GM12878 (cell line): ENCODE measurements at regions not wholly inside any gene's neighbourhood (a gene's known extent, or its start where the extent isn't known, plus 50 kb on each side); places are given as distances from the start of the nearest gene placed in this dataset.
"Not testable (repeated sequence)": the region's sequence is repeated elsewhere in the genome, so short reads cannot be mapped to it uniquely, and the experiment has no call there.

Source experiments
- ATAC-seq: fragments of 200-7000 bp; cut with Tn5 transposase; 3 replicates; pipeline ENCODE4 v1.9.1; 2020; ENCODE audit warnings: mild to moderate bottlenecking, moderate library complexity
- BruUV-seq: library from RNA; stranded (reverse); fragments of 400-500 nt; replicated peaks from 2 replicates; lab custom pipeline; 2021; lab: Mats Ljungman, UMichigan
- CTCF ChIA-PET: fragments of 300-600 bp; sonication (Branson Sonifier 250); formaldehyde crosslinking; extraction: SDS; loops from one replicate; lab custom pipeline; 2021; ENCODE audit warnings: inconsistent platforms; lab: Yijun Ruan, JAX
- POLR2A ChIA-PET: fragments of 350-600 bp; formaldehyde crosslinking; extraction: SDS; loops from one replicate; lab custom pipeline; 2021; ENCODE audit warnings: inconsistent platforms; lab: Charles Lee
- RAD21 ChIA-PET: fragments of 300-600 bp; sonication (Branson Sonifier 250); formaldehyde crosslinking; loops from one replicate; lab custom pipeline; 2023; ENCODE audit warnings: antibody characterized with exemption; ENCODE audit not compliant: unreplicated experiment; lab: Charles Lee
- SMC1A ChIA-PET: fragments of 300-600 bp; sonication (Branson Sonifier 250); formaldehyde crosslinking; loops from one replicate; lab custom pipeline; 2023; ENCODE audit not compliant: unreplicated experiment, uncharacterized antibody; lab: Charles Lee
- DNase-seq: peaks from one replicate; pipeline ENCODE4 v3.0.0-alpha.2; 2011; ENCODE audit warnings: low read depth, low spot score
- FAIRE-seq: peaks from 3 replicates; lab custom pipeline; 2011; peaks lifted over from hg19 to GRCh38; lab: Jason Lieb, UNC
- H2AFZ ChIP-seq: 2 replicates; pipeline ENCODE4 v1.6.0; 2011; ENCODE audit warnings: low read depth, low read length, control low read depth; ENCODE audit not compliant: control insufficient read depth
- H3K27ac ChIP-seq: 2 replicates; pipeline ENCODE4 v1.5.1; 2011; ENCODE audit warnings: control low read depth; ENCODE audit not compliant: control insufficient read depth, insufficient read depth
- H3K27me3 ChIP-seq, 2 experiments: replicated peaks in 1 of 2; 2 replicates each; pipeline versions ENCODE4 v1.6.0 to v1.6.1; 2011; ENCODE audit warnings: low read length in 1 of 2; ENCODE audit not compliant: control insufficient read depth in 2 of 2, insufficient read depth in 2 of 2
- H3K36me3 ChIP-seq, 2 experiments: 2 replicates each; pipeline ENCODE4 v1.5.1; 2011; ENCODE audit warnings: low read length in 1 of 2; ENCODE audit not compliant: control insufficient read depth in 2 of 2, insufficient read depth in 2 of 2
- H3K4me1 ChIP-seq: 2 replicates; pipeline ENCODE4 v1.6.1; 2011; ENCODE audit warnings: mild to moderate bottlenecking, low read length, moderate library complexity, mixed read lengths; ENCODE audit not compliant: control insufficient read depth, insufficient read depth
- H3K4me2 ChIP-seq: 2 replicates; pipeline ENCODE4 v1.6.0; 2011; ENCODE audit warnings: control low read depth; ENCODE audit not compliant: control insufficient read depth, insufficient read depth
- H3K4me3 ChIP-seq: fragments of 200-600 bp; sonication (generic); 2 replicates; pipeline ENCODE4 v1.5.1; 2016
- H3K79me2 ChIP-seq: 2 replicates; pipeline ENCODE4 v1.6.0; 2011; ENCODE audit warnings: low read length; ENCODE audit not compliant: control insufficient read depth, insufficient read depth
- H3K9ac ChIP-seq: 2 replicates; pipeline ENCODE4 v1.8.0; 2011; ENCODE audit warnings: low read length, control low read depth, mixed read lengths; ENCODE audit not compliant: control insufficient read depth, insufficient read depth
- H3K9me3 ChIP-seq: replicated peaks from 3 replicates; pipeline ENCODE4 v1.5.1; 2011; ENCODE audit warnings: mild to moderate bottlenecking, low read length; ENCODE audit not compliant: control insufficient read depth, insufficient read depth
- H4K20me1 ChIP-seq: 2 replicates; pipeline ENCODE4 v1.6.0; 2011; ENCODE audit not compliant: control insufficient read depth, insufficient read depth
- CTCF ChIP-seq, 3 experiments: IDR thresholded peaks in 2 of 3; conservative IDR thresholded peaks in 1 of 3; 2 replicates each; pipeline ENCODE4 v1.5.1; 2011; ENCODE audit warnings: low read depth in 3 of 3, low read length in 3 of 3, mild to moderate bottlenecking in 3 of 3, control low read depth in 2 of 3, moderate library complexity in 2 of 3, inconsistent platforms in 1 of 3, mixed read lengths in 1 of 3; ENCODE audit not compliant: control insufficient read depth in 2 of 3, insufficient read depth in 1 of 3; ENCODE audit errors: extremely low read depth in 1 of 3
- RAD21 ChIP-seq: IDR thresholded peaks from 2 replicates; pipeline ENCODE4 v1.6.1; 2011; ENCODE audit warnings: mild to moderate bottlenecking, low read depth, low read length, moderate library complexity; ENCODE audit not compliant: insufficient read depth
- SMC3 ChIP-seq: IDR thresholded peaks from 2 replicates; pipeline ENCODE4 v1.6.1; 2011; ENCODE audit warnings: low read length, improper control_type of control experiment, borderline replicate concordance
- WGBS: methylation state at CpG from one replicate; pipeline ENCODE4 v1.1.6; 2016; ENCODE audit warnings: low lambda C conversion rate; ENCODE audit not compliant: insufficient replicate concordance, insufficient coverage; ENCODE audit errors: missing lambda C conversion rate; 5-methylcytosine and 5-hydroxymethylcytosine counted together
- in situ Hi-C: fragments of 300-500 bp; cut with MboI; formaldehyde crosslinking; loops from 9 replicates; pipeline ENCODE4 v1.14.3; 2018; ENCODE audit warnings: mixed read lengths
- intact Hi-C: fragments of 100-400 bp; cut with micrococcal nuclease; formaldehyde crosslinking; loops from one replicate; pipeline ENCODE4 v1.14.2; 2022; ENCODE audit not compliant: unreplicated experiment

- DNase-seq, CTCF ChIA-PET: not testable (repeated sequence)
Measured at GRCh38 chr7:76774279-76774678, 147.2 kb upstream of the POMZP3 start.

GRCh38 chr7:76771980-76772379 lies 144.9 kb upstream of the POMZP3 start:
- H3K9ac ChIP-seq, H3K4me2 ChIP-seq, H3K4me1 ChIP-seq, H3K27ac ChIP-seq, SMC1A ChIA-PET, H3K27me3 ChIP-seq, H3K79me2 ChIP-seq, RAD21 ChIA-PET, H3K36me3 ChIP-seq, H4K20me1 ChIP-seq, in situ Hi-C loops, H3K9me3 ChIP-seq, intact Hi-C loops, FAIRE-seq, H2AFZ ChIP-seq, POLR2A ChIA-PET, DNase-seq, ATAC-seq, CTCF ChIA-PET, H3K4me3 ChIP-seq, BruUV-seq: not testable (repeated sequence)
- WGBS = 0% methylated on average over 1 of the region's 1 CpG

More at GRCh38 chr7:76774279-76774678, 147.2 kb upstream of the POMZP3 start:
- FAIRE-seq, H3K9me3 ChIP-seq, H3K79me2 ChIP-seq, H3K4me3 ChIP-seq, H3K27ac ChIP-seq, in situ Hi-C loops, H3K27me3 ChIP-seq, H3K4me2 ChIP-seq, H3K9ac ChIP-seq, H4K20me1 ChIP-seq, H2AFZ ChIP-seq, BruUV-seq, intact Hi-C loops, POLR2A ChIA-PET, H3K4me1 ChIP-seq, H3K36me3 ChIP-seq: not testable (repeated sequence)
- peak; percentile 51; the same call in 2 of the 3 replicates for ATAC-seq
- WGBS = 20% methylated on average over 2 of the region's 2 CpGs
- ChIA-PET RAD21 (interaction anchor here (1.6 kb wide), 1 partner anchor 338 kb away, joined by 5 read pairs; no protein-coding TSS in a partner anchor), SMC1A (interaction anchor here (1.6 to 1.7 kb wide), 2 partner anchors 473 to 558 kb away, joined by 3 read pairs; no protein-coding TSS in a partner anchor)
- TF ChIP-seq CTCF (IDR thresholded peaks at IDR 0.05 in 2 of 3, conservative IDR thresholded peaks at IDR 0.05 in 1 of 3; ENCODE audit: control insufficient read depth in 2 of 3, extremely low read depth in 1 of 3, insufficient read depth in 1 of 3, low read depth in 3 of 3, low read length in 3 of 3) (peak in 2 of 3 experiments; percentile 7 to 11; a peak in 1 of 6 replicates), SMC3 (peak; percentile 19; the same call in 1 of the 2 replicates), RAD21 (peak; percentile 32)
- TF ChIP-seq, all 136 proteins: peak for 3; not testable (repeated sequence) for 133

GRCh38 chr7:76763977-76764376 lies 136.9 kb upstream of the POMZP3 start:
- WGBS = 65% methylated on average over 3 of the region's 3 CpGs
- FAIRE-seq, BruUV-seq, H2AFZ ChIP-seq, H3K9me3 ChIP-seq, POLR2A ChIA-PET, RAD21 ChIA-PET, H4K20me1 ChIP-seq, intact Hi-C loops, SMC1A ChIA-PET, H3K27ac ChIP-seq, H3K9ac ChIP-seq, H3K36me3 ChIP-seq, H3K4me2 ChIP-seq, ATAC-seq, in situ Hi-C loops, CTCF ChIA-PET, H3K4me1 ChIP-seq, H3K79me2 ChIP-seq, DNase-seq, H3K4me3 ChIP-seq, H3K27me3 ChIP-seq: not testable (repeated sequence)
